Kidney (tissue), 13 donors: ENCODE measurements at regions not wholly inside any gene's neighbourhood (a gene's known extent, or its start where the extent isn't known, plus 50 kb on each side); places are given as distances from the start of the nearest gene placed in this dataset.
A peak's percentile ranks its signal among the peaks of the same experiment; 100 is the strongest.

Experiments used
- DNase-seq, 5 donors: peaks; one replicate each; pipeline ENCODE4 v3.0.0-alpha.2; 2013 to 2020
- FAIRE-seq: peaks from 2 replicates; lab custom pipeline; 2012; peaks lifted over from hg19 to GRCh38; lab: Jason Lieb, UNC
- H3K27ac ChIP-seq, 2 donors: one replicate each; pipeline ENCODE4 v1.7.0; 2013; ENCODE audit warnings: low read depth in 2 of 2, low read length in 2 of 2, inconsistent platforms in 1 of 2
- H3K27me3 ChIP-seq: one replicate; pipeline ENCODE4 v1.7.1; 2013; ENCODE audit warnings: low read length, inconsistent platforms; ENCODE audit not compliant: control insufficient read depth, insufficient read depth
- H3K36me3 ChIP-seq, 3 donors: one replicate each; pipeline versions ENCODE4 v1.7.0 to v1.7.1; 2013; ENCODE audit warnings: low read length in 3 of 3, control low read depth in 1 of 3, inconsistent platforms in 1 of 3; ENCODE audit not compliant: insufficient read depth in 3 of 3, control insufficient read depth in 2 of 3
- H3K4me1 ChIP-seq, 3 donors: one replicate each; pipeline versions ENCODE4 v1.7.0 to v1.7.1; 2013; ENCODE audit warnings: low read length in 3 of 3, inconsistent platforms in 1 of 3, low read depth in 1 of 3; ENCODE audit not compliant: control insufficient read depth in 2 of 3, insufficient read depth in 2 of 3
- H3K4me3 ChIP-seq, 3 donors: one replicate each; pipeline versions ENCODE4 v1.7.0 to v1.8.1; 2013; ENCODE audit warnings: low read length in 3 of 3, control low read depth in 1 of 3, inconsistent platforms in 1 of 3
- H3K9ac ChIP-seq, 3 donors: one replicate each; pipeline versions ENCODE4 v1.7.0 to v1.7.1; 2013; ENCODE audit warnings: low read length in 3 of 3, control low read depth in 1 of 3, inconsistent platforms in 1 of 3
- H3K9me3 ChIP-seq, 3 donors: one replicate each; pipeline versions ENCODE4 v1.7.0 to v1.7.1; 2013; ENCODE audit warnings: low read length in 3 of 3, control low read depth in 1 of 3, inconsistent platforms in 1 of 3; ENCODE audit not compliant: control insufficient read depth in 2 of 3, insufficient read depth in 1 of 3
- CTCF ChIP-seq: IDR thresholded peaks from 3 replicates; pipeline ENCODE4 v1.5.1; 2012; ENCODE audit warnings: mild to moderate bottlenecking, moderate library complexity, borderline replicate concordance; ENCODE audit not compliant: insufficient read depth; ENCODE audit errors: extremely low read depth
- intact Hi-C: fragments of 100-400 bp; cut with DNase I; formaldehyde crosslinking; loops from one replicate; pipeline ENCODE4 v1.11.1; 2022
- donor health status: control.
- donor health status: control.
- donor health status: control.
- donor health status: control.
- donor health status: control.
- donor health status: DM: yes; HTN: yes; CAD: no.
- donor health status: Normal renal cell carcinoma (clear cell type).

GRCh38 chr12:124481257-124481750 is 86.1 kb downstream of the NCOR2 start:
- FAIRE-seq (no peak), DNase-seq (peak in 1 of 5 donors; percentile 79)
- H3K9ac ChIP-seq: no peak overlapping the region
- peaks cover 3 to 20% (median 16%) of the 10 kb centered on the region in 3 donors for H3K4me1 ChIP-seq
- peak overlapping the region; percentile 81 to 82 for H3K27ac ChIP-seq
- peaks cover 2 to 4% (median 3%) of the 10 kb centered on the region in 3 donors for H3K36me3 ChIP-seq
- TF ChIP-seq CTCF: no peak
- H3K4me3 ChIP-seq: no peak overlapping the region
- intact Hi-C loops: no loop called here
- no peaks in the 10 kb centered on the region for H3K27me3 ChIP-seq
- no peaks in the 10 kb centered on the region for H3K9me3 ChIP-seq

GRCh38 chr12:124480469-124481256 is 86.7 kb downstream of the NCOR2 start:
- FAIRE-seq: no peak
- DNase-seq: peak; percentile 77 to 96 (median 85)

GRCh38 chr12:124479680-124480468 is 87.5 kb downstream of the NCOR2 start:
- Histone ChIP-seq H3K4me1 (peaks cover 3 to 20% (median 16%) of the 10 kb centered on the region in 3 donors), H3K27ac (peak overlapping the region; percentile 47 to 66), H3K27me3 (no peaks in the 10 kb centered on the region), H3K36me3 (peaks cover 0 to 4% (median 3%) of the 10 kb centered on the region in 3 donors), H3K9ac (peak overlapping the region in 1 of 3 donors; percentile 31), H3K4me3 (peak overlapping the region in 2 of 3 donors; percentile 9 to 54), H3K9me3 (no peaks in the 10 kb centered on the region)
- intact Hi-C loops: no loop called here
- FAIRE-seq (no peak), DNase-seq (peak in 2 of 5 donors; percentile 56 to 74)
- no peak for TF ChIP-seq CTCF

More at GRCh38 chr12:124480469-124481256, 86.7 kb downstream of the NCOR2 start:
- intact Hi-C loops: no loop called here
- H3K4me1 ChIP-seq: peaks cover 3 to 20% (median 16%) of the 10 kb centered on the region in 3 donors
- TF ChIP-seq CTCF: no peak
- H3K27ac ChIP-seq: peak overlapping the region; percentile 81 to 82
- H3K9ac ChIP-seq: peak overlapping the region in 1 of 3 donors; percentile 31
- no peaks in the 10 kb centered on the region for H3K27me3 ChIP-seq
- no peaks in the 10 kb centered on the region for H3K9me3 ChIP-seq
- H3K36me3 ChIP-seq: peaks cover 2 to 4% (median 3%) of the 10 kb centered on the region in 3 donors
- H3K4me3 ChIP-seq: peak overlapping the region in 2 of 3 donors; percentile 9 to 54
